H9 (cell line): ENCODE measurements at regions not wholly inside any gene's neighbourhood (a gene's known extent, or its start where the extent isn't known, plus 50 kb on each side); places are given as distances from the start of the nearest gene placed in this dataset.

ENCODE experiments used
- DNase-seq: peaks from one replicate; pipeline ENCODE4 v3.0.0-alpha.2; 2017
- H2AFZ ChIP-seq: one replicate; pipeline ENCODE4 v1.6.1; 2013; ENCODE audit warnings: mild to moderate bottlenecking, low read length, control low read depth, moderate library complexity
- H2AK5ac ChIP-seq: 2 replicates; pipeline ENCODE4 v1.6.1; 2013; ENCODE audit warnings: low read length, control low read depth, mixed read lengths; ENCODE audit not compliant: insufficient read length
- H2BK120ac ChIP-seq: one replicate; pipeline ENCODE4 v1.6.1; 2013; ENCODE audit warnings: low read depth, mild to moderate bottlenecking, low read length, control low read depth, inconsistent platforms; ENCODE audit not compliant: poor library complexity, severe bottlenecking
- H2BK12ac ChIP-seq: 2 replicates; pipeline ENCODE4 v1.6.1; 2013; ENCODE audit warnings: low read length, control low read depth, mixed read lengths, low read depth; ENCODE audit not compliant: insufficient read length
- H2BK15ac ChIP-seq: 2 replicates; pipeline ENCODE4 v1.6.1; 2013; ENCODE audit warnings: low read depth, low read length, control low read depth
- H2BK20ac ChIP-seq: one replicate; pipeline ENCODE4 v1.6.1; 2013; ENCODE audit warnings: low read depth, mild to moderate bottlenecking, low read length, control low read depth, inconsistent platforms; ENCODE audit not compliant: poor library complexity, severe bottlenecking
- H2BK5ac ChIP-seq: 2 replicates; pipeline ENCODE4 v1.6.1; 2013; ENCODE audit warnings: low read length, control low read depth, mixed read lengths; ENCODE audit not compliant: insufficient read length
- H3K14ac ChIP-seq: 2 replicates; pipeline ENCODE4 v1.6.1; 2013; ENCODE audit warnings: low read length, control low read depth; ENCODE audit not compliant: insufficient read depth
- H3K18ac ChIP-seq: 2 replicates; pipeline ENCODE4 v1.6.1; 2013; ENCODE audit warnings: low read depth, mild to moderate bottlenecking, mixed read lengths, low read length, control low read depth; ENCODE audit not compliant: insufficient read length
- H3K23ac ChIP-seq: 2 replicates; pipeline ENCODE4 v1.6.1; 2013; ENCODE audit warnings: low read length, control low read depth, mixed read lengths, low read depth; ENCODE audit not compliant: insufficient read length
- H3K23me2 ChIP-seq: 2 replicates; pipeline ENCODE4 v1.6.1; 2013; ENCODE audit warnings: low read depth, mild to moderate bottlenecking, mixed read lengths, low read length, control low read depth; ENCODE audit not compliant: insufficient read length, poor library complexity, severe bottlenecking
- H3K27ac ChIP-seq: 2 replicates; pipeline ENCODE4 v1.5.1; 2013; ENCODE audit warnings: low read length, control low read depth, mixed read lengths, low read depth; ENCODE audit not compliant: insufficient read length
- H3K27me3 ChIP-seq: 2 replicates; pipeline ENCODE4 v1.6.1; 2013; ENCODE audit warnings: low read length, control low read depth, inconsistent platforms; ENCODE audit not compliant: insufficient read depth
- H3K4ac ChIP-seq: 2 replicates; pipeline ENCODE4 v1.6.1; 2013; ENCODE audit warnings: low read depth, mild to moderate bottlenecking, control low read depth, inconsistent platforms, low read length, moderate library complexity
- H3K4me1 ChIP-seq: 2 replicates; pipeline ENCODE4 v1.6.1; 2013; ENCODE audit warnings: low read length, control low read depth, inconsistent platforms; ENCODE audit not compliant: insufficient read depth
- H3K4me2 ChIP-seq: 2 replicates; pipeline ENCODE4 v1.6.1; 2013; ENCODE audit warnings: low read length, control low read depth, mixed read lengths; ENCODE audit not compliant: insufficient read length, insufficient read depth
- H3K56ac ChIP-seq: 2 replicates; pipeline ENCODE4 v1.6.1; 2013; ENCODE audit warnings: low read depth, mild to moderate bottlenecking, mixed read lengths, low read length, control low read depth; ENCODE audit not compliant: insufficient read length
- H3K79me1 ChIP-seq: 2 replicates; pipeline ENCODE4 v1.6.1; 2013; ENCODE audit warnings: low read depth, mild to moderate bottlenecking, moderate library complexity, low read length, control low read depth, inconsistent platforms; ENCODE audit not compliant: insufficient read depth, poor library complexity, severe bottlenecking
- H3K79me2 ChIP-seq: 2 replicates; pipeline ENCODE4 v1.6.1; 2013; ENCODE audit warnings: low read length, control low read depth, inconsistent platforms; ENCODE audit not compliant: insufficient read depth
- H3K9ac ChIP-seq: 2 replicates; pipeline ENCODE4 v1.6.1; 2013; ENCODE audit warnings: low read length, control low read depth, mixed read lengths; ENCODE audit not compliant: insufficient read length; ENCODE audit errors: extremely low read depth
- H3K9me3 ChIP-seq: one replicate; pipeline ENCODE4 v1.6.1; 2013; ENCODE audit warnings: low read depth, low read length, inconsistent platforms; ENCODE audit not compliant: control insufficient read depth
- H3T11ph ChIP-seq: one replicate; pipeline ENCODE4 v1.6.1; 2013; ENCODE audit warnings: mild to moderate bottlenecking, low read length, control low read depth, inconsistent platforms
- H4K20me1 ChIP-seq: one replicate; pipeline ENCODE4 v1.6.1; 2013; ENCODE audit not compliant: control insufficient read depth, insufficient read length, insufficient read depth
- H4K5ac ChIP-seq: 2 replicates; pipeline ENCODE4 v1.6.1; 2013; ENCODE audit warnings: low read depth, mild to moderate bottlenecking, mixed read lengths, low read length, control low read depth; ENCODE audit not compliant: insufficient read length
- H4K8ac ChIP-seq: replicated peaks from 2 replicates; pipeline ENCODE4 v1.6.1; 2013; ENCODE audit warnings: low read length, control low read depth, mixed read lengths, low read depth; ENCODE audit not compliant: insufficient read length
- H4K91ac ChIP-seq: 2 replicates; pipeline ENCODE4 v1.6.1; 2013; ENCODE audit warnings: low read depth, mild to moderate bottlenecking, moderate library complexity, mixed read lengths, low read length, control low read depth; ENCODE audit not compliant: insufficient read length
- H3K27ac Mint-ChIP-seq, 3 experiments: 2 replicates in 2 of 3; 3 replicates in 1 of 3; pipeline ENCODE4 v1.8.0; 2020 to 2021; ENCODE audit warnings: mixed read lengths in 3 of 3, mild to moderate bottlenecking in 1 of 3, moderate library complexity in 1 of 3
- H3K27me3 Mint-ChIP-seq: 2 replicates; pipeline ENCODE4 v1.8.0; 2021; ENCODE audit warnings: low read depth, mild to moderate bottlenecking, moderate library complexity, mixed read lengths
- H3K36me3 Mint-ChIP-seq, 3 experiments: 2 replicates in 2 of 3; 3 replicates in 1 of 3; pipeline ENCODE4 v1.8.0; 2020 to 2021; ENCODE audit warnings: low read depth in 3 of 3, mixed read lengths in 3 of 3; ENCODE audit not compliant: insufficient read depth in 1 of 3
- H3K4me1 Mint-ChIP-seq, 2 experiments: 2 replicates each; pipeline ENCODE4 v1.8.0; 2020; ENCODE audit warnings: mixed read lengths in 2 of 2
- H3K4me3 Mint-ChIP-seq, 2 experiments: 2 replicates in 1 of 2; 3 replicates in 1 of 2; pipeline ENCODE4 v1.8.0; 2020 to 2021; ENCODE audit warnings: mild to moderate bottlenecking in 2 of 2, mixed read lengths in 2 of 2, moderate library complexity in 1 of 2
- H3K9me3 Mint-ChIP-seq, 2 experiments: 2 replicates in 1 of 2; 3 replicates in 1 of 2; pipeline ENCODE4 v1.8.0; 2020; ENCODE audit warnings: mild to moderate bottlenecking in 2 of 2, mixed read lengths in 2 of 2, moderate library complexity in 1 of 2
- WGBS: extraction: QIAGEN DNeasy Blood & Tissue Kit; methylation state at CpG from one replicate; pipeline ENCODE4 v1.1.7; 2013; ENCODE audit warnings: missing lambda C conversion rate, low lambda C conversion rate, mixed read lengths; ENCODE audit not compliant: insufficient read length; ENCODE audit errors: extremely low coverage; 5-methylcytosine and 5-hydroxymethylcytosine counted together
- TF ChIP-seq, protein P1 (sequence below): fragments of 200-600 bp; sonication (generic); conservative IDR thresholded peaks from 3 replicates; pipeline ENCODE4 v1.8.0; 2021; ENCODE audit warnings: antibody characterized with exemption, mild to moderate bottlenecking

DNA sequence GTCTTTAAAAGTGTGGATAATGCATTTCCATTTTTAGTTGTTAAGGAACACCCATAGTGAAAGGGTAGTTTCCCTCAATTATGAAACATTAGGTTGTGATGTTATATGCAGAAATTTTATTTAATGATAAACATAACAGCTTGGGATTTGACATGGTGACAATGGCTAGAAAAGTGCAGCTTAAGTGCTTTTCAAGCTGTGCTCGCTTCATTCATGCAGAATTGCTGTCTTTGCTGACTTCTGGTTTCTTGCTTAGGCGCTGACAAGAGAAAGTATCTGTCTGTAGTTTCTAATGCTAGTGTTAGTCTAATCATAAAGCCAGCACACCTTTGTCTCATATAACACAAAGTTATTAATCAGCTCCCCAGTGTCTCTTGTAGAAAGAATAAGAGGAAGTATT, 170.0 kb downstream of the ARL5B start:
- Histone ChIP-seq H3K9me3 (no peaks in the 10 kb centered on the region), H4K20me1 (no peaks in the 10 kb centered on the region), H2BK12ac (no peak overlapping the region), H3K9ac (no peak overlapping the region), H3K4ac (no peak overlapping the region), H4K5ac (no peak overlapping the region), H3T11ph (no peak overlapping the region), H3K27me3 (no peaks in the 10 kb centered on the region), H3K23ac (no peak overlapping the region), H3K56ac (no peak overlapping the region), H4K8ac (no peak overlapping the region), H4K91ac (no peak overlapping the region), H3K23me2 (no peaks in the 10 kb centered on the region), H3K4me1 (no peaks in the 10 kb centered on the region), H3K79me1 (no peaks in the 10 kb centered on the region), H3K79me2 (no peaks in the 10 kb centered on the region), H3K27ac (no peak overlapping the region), H3K4me2 (no peak overlapping the region), H2BK5ac (no peak overlapping the region), H3K18ac (no peak overlapping the region), H2BK15ac (no peak overlapping the region), H2AK5ac (no peak overlapping the region), H2BK120ac (no peak overlapping the region), H3K14ac (no peak overlapping the region), H2BK20ac (no peak overlapping the region), H2AFZ (no peak overlapping the region)
- Mint-ChIP-seq H3K4me3 (no peak overlapping the region), H3K4me1 (no peaks in the 10 kb centered on the region; a peak in 1 of 4 replicates), H3K27me3 (no peaks in the 10 kb centered on the region), H3K27ac (no peak overlapping the region), H3K9me3 (no peaks in the 10 kb centered on the region), H3K36me3 (no peaks in the 10 kb centered on the region)
- DNase-seq: no peak
- WGBS: no CpG with 5 or more reads among the region's 2 CpGs
- TF ChIP-seq, protein P1, sequence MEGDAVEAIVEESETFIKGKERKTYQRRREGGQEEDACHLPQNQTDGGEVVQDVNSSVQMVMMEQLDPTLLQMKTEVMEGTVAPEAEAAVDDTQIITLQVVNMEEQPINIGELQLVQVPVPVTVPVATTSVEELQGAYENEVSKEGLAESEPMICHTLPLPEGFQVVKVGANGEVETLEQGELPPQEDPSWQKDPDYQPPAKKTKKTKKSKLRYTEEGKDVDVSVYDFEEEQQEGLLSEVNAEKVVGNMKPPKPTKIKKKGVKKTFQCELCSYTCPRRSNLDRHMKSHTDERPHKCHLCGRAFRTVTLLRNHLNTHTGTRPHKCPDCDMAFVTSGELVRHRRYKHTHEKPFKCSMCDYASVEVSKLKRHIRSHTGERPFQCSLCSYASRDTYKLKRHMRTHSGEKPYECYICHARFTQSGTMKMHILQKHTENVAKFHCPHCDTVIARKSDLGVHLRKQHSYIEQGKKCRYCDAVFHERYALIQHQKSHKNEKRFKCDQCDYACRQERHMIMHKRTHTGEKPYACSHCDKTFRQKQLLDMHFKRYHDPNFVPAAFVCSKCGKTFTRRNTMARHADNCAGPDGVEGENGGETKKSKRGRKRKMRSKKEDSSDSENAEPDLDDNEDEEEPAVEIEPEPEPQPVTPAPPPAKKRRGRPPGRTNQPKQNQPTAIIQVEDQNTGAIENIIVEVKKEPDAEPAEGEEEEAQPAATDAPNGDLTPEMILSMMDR: no peak
